ENCODE measurements at regions not wholly inside any gene's neighbourhood (a gene's known extent, or its start where the extent isn't known, plus 50 kb on each side); places are given as distances from the start of the nearest gene placed in this dataset.

DNA sequence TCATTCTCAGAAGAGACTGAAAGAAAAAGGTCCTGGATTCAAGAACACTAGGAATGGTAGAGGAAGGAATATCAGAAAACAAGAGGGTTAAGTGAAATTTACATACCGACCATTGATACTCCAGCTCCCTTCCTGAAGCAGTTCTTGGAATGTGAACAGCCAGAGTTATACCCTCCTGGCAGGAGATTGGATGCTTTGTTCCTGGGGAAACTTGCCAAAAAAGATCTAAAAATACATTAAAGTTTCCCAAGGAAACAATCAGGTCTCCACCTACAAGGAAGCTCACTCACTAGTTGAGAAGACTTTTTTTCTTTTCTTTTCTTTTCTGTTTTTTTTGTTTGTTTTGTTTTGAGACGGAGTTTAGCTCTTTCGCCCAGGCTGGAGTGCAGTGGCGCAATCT lies 91.1 kb downstream of the HLX start:
- no peak overlapping the region for H3K27ac Mint-ChIP-seq (ENCODE audit: unreplicated experiment)
- no peak overlapping the region for H3K4me3 Mint-ChIP-seq (ENCODE audit: unreplicated experiment)
- no peaks in the 10 kb centered on the region for H3K36me3 Mint-ChIP-seq (ENCODE audit: low read depth, unreplicated experiment)
- no peaks in the 10 kb centered on the region for H3K4me1 Mint-ChIP-seq (ENCODE audit: unreplicated experiment)
- no peaks in the 10 kb centered on the region for H3K9me3 Mint-ChIP-seq (ENCODE audit: unreplicated experiment)
- TF ChIP-seq, protein P1, sequence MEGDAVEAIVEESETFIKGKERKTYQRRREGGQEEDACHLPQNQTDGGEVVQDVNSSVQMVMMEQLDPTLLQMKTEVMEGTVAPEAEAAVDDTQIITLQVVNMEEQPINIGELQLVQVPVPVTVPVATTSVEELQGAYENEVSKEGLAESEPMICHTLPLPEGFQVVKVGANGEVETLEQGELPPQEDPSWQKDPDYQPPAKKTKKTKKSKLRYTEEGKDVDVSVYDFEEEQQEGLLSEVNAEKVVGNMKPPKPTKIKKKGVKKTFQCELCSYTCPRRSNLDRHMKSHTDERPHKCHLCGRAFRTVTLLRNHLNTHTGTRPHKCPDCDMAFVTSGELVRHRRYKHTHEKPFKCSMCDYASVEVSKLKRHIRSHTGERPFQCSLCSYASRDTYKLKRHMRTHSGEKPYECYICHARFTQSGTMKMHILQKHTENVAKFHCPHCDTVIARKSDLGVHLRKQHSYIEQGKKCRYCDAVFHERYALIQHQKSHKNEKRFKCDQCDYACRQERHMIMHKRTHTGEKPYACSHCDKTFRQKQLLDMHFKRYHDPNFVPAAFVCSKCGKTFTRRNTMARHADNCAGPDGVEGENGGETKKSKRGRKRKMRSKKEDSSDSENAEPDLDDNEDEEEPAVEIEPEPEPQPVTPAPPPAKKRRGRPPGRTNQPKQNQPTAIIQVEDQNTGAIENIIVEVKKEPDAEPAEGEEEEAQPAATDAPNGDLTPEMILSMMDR (IDR thresholded peaks at IDR 0.05; ENCODE audit: unreplicated experiment): no peak
- DNase-seq (ENCODE audit: low spot score): no peak
- H3K27me3 Mint-ChIP-seq (ENCODE audit: unreplicated experiment): peaks cover 3% of the 10 kb centered on the region

DNA sequence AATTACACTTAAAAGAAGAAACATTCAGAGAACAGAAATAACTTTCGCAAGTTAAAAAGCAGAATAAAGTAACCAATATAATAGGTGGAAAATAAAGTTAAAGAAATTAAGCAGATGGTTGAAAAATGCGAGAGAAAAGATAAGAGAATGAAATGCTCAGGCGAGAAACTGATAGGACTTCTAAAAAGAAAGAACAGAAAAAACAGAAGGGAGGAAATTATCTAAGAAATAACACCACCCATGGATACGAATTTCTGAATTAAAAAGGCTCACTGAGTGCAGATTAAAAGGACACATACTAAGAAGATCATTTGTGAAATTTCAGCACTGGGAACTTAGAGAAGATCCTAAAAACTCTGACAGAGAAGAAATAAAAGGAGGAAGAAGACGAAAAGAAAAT lies 92.0 kb downstream of the HLX start:
- Mint-ChIP-seq H3K27me3 (ENCODE audit: unreplicated experiment) (peaks cover 3% of the 10 kb centered on the region), H3K27ac (ENCODE audit: unreplicated experiment) (no peak overlapping the region), H3K9me3 (ENCODE audit: unreplicated experiment) (no peaks in the 10 kb centered on the region), H3K4me3 (ENCODE audit: unreplicated experiment) (no peak overlapping the region), H3K36me3 (ENCODE audit: low read depth, unreplicated experiment) (no peaks in the 10 kb centered on the region), H3K4me1 (ENCODE audit: unreplicated experiment) (no peaks in the 10 kb centered on the region)
- TF ChIP-seq, protein P1 (IDR thresholded peaks at IDR 0.05; ENCODE audit: unreplicated experiment): no peak
- DNase-seq (ENCODE audit: low spot score): no peak

DNA sequence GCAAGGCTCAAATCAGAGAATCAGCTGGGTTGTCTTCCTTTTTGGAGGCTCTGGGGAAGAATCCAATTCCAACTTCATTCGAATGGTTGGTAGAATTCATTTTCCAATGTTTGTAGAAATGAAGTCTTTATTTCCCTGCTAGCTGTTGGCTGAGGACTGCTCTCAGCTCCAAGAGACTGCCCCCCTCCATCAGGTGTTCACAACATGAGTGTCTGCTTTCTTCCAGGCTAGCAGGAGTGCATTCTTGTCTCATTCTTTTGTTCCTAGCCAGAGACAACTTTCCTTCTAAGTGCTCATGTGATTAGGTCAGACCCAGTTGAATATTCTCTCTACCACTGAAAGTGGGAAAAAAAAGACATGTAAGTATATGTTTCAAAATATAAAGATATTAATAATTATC lies 95.2 kb downstream of the HLX start:
- Mint-ChIP-seq H3K27me3 (ENCODE audit: unreplicated experiment) (peaks cover 3% of the 10 kb centered on the region), H3K4me1 (ENCODE audit: unreplicated experiment) (no peaks in the 10 kb centered on the region), H3K4me3 (ENCODE audit: unreplicated experiment) (no peak overlapping the region), H3K36me3 (ENCODE audit: low read depth, unreplicated experiment) (no peaks in the 10 kb centered on the region), H3K27ac (ENCODE audit: unreplicated experiment) (no peak overlapping the region), H3K9me3 (ENCODE audit: unreplicated experiment) (no peaks in the 10 kb centered on the region)
- TF ChIP-seq, protein P1 (IDR thresholded peaks at IDR 0.05; ENCODE audit: unreplicated experiment): no peak
- DNase-seq (ENCODE audit: low spot score): no peak

DNA sequence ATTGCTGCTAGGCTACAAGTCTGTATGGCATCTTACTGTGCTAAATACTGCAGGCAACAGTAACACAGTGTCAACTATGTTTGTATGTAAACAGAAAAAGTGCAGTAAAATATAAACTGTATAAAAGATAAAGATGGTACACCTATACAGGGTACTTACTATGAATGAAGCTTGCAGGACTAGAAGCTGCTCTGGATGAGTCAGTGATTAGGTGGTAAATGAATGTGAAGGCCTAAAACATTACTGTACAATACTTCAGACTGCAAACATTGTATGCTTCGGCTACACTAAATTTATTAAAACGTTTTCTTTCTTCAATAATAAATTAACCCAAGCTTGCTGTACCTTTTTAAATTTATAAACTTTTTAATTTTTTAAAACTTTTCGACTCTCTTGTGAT lies 97.1 kb downstream of the HLX start:
- H3K4me3 Mint-ChIP-seq (ENCODE audit: unreplicated experiment): no peak overlapping the region
- H3K36me3 Mint-ChIP-seq (ENCODE audit: low read depth, unreplicated experiment): no peaks in the 10 kb centered on the region

DNA sequence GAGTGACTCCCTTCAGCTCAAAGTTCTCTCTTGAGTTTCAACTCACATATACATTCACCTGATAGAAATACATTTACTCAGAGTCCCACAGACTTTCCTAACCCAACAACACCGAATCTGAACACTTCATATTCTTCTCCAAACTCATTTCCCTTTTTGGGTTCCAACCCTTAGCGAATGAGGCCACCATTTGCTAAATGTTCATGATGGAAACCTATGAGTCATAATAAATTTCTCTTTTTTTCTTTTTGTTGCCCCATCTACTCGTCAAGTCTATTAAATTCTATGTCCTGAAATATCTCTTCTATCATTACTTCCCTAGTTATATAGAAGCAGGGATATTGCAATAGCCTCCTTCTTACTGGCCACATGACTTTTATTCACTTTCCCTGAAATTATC lies 100.1 kb downstream of the HLX start:
- TF ChIP-seq, protein P1 (IDR thresholded peaks at IDR 0.05; ENCODE audit: unreplicated experiment): no peak
- no peaks in the 10 kb centered on the region for H3K9me3 Mint-ChIP-seq (ENCODE audit: unreplicated experiment)
- no peak overlapping the region for H3K27ac Mint-ChIP-seq (ENCODE audit: unreplicated experiment)
- H3K36me3 Mint-ChIP-seq (ENCODE audit: low read depth, unreplicated experiment): no peaks in the 10 kb centered on the region
- no peaks in the 10 kb centered on the region for H3K27me3 Mint-ChIP-seq (ENCODE audit: unreplicated experiment)
- no peak for DNase-seq (ENCODE audit: low spot score)
- H3K4me3 Mint-ChIP-seq (ENCODE audit: unreplicated experiment): no peak overlapping the region
- H3K4me1 Mint-ChIP-seq (ENCODE audit: unreplicated experiment): no peaks in the 10 kb centered on the region

More for the DNA sequence above, 97.1 kb downstream of the HLX start:
- Mint-ChIP-seq H3K27me3 (ENCODE audit: unreplicated experiment) (no peaks in the 10 kb centered on the region), H3K9me3 (ENCODE audit: unreplicated experiment) (no peaks in the 10 kb centered on the region), H3K4me1 (ENCODE audit: unreplicated experiment) (no peaks in the 10 kb centered on the region), H3K27ac (ENCODE audit: unreplicated experiment) (no peak overlapping the region)
- no peak for DNase-seq (ENCODE audit: low spot score)
- TF ChIP-seq, protein P1 (IDR thresholded peaks at IDR 0.05; ENCODE audit: unreplicated experiment): no peak

Measured in endothelial cell (in vitro differentiated cells).